HG02885 (cell line): ENCODE measurements at regions not wholly inside any gene's neighbourhood (a gene's known extent, or its start where the extent isn't known, plus 50 kb on each side); places are given as distances from the start of the nearest gene placed in this dataset.
"Not testable (repeated sequence)": the region's sequence is repeated elsewhere in the genome, so short reads cannot be mapped to it uniquely, and the experiment has no call there.

Source experiments
- ATAC-seq: cut with Tn5 transposase; IDR thresholded peaks from one replicate; pipeline ENCODE4 v1.9.1; 2021; ENCODE audit warnings: mild to moderate bottlenecking; ENCODE audit not compliant: unreplicated experiment, poor library complexity

- no peak for ATAC-seq
Measured at GRCh38 chr2:56763683-56764082, 579.9 kb downstream of the CCDC85A start.

- no peak for ATAC-seq
Measured at GRCh38 chr2:56768973-56769372, 585.2 kb downstream of the CCDC85A start.

GRCh38 chr2:56770490-56770889, 586.7 kb downstream of the CCDC85A start:
- no peak for ATAC-seq

- ATAC-seq, result no peak
Measured at GRCh38 chr2:56784046-56784445, 600.3 kb downstream of the CCDC85A start.

- ATAC-seq, result no peak
Measured at GRCh38 chr2:56801214-56801613, 617.4 kb downstream of the CCDC85A start.

GRCh38 chr2:56801770-56802169, 618.0 kb downstream of the CCDC85A start:
- no peak for ATAC-seq

- no peak for ATAC-seq
Measured at GRCh38 chr2:56803596-56803995, 619.8 kb downstream of the CCDC85A start.

- no peak for ATAC-seq
Measured at GRCh38 chr2:56806924-56807323, 623.1 kb downstream of the CCDC85A start.

GRCh38 chr2:56807861-56808260, 624.1 kb downstream of the CCDC85A start:
- no peak for ATAC-seq

- no peak for ATAC-seq
Measured at GRCh38 chr2:56811401-56811800, 627.6 kb downstream of the CCDC85A start.

GRCh38 chr2:56812432-56812831, 628.6 kb downstream of the CCDC85A start:
- ATAC-seq, result no peak

- no peak for ATAC-seq
Measured at GRCh38 chr2:56813490-56813889, 629.7 kb downstream of the CCDC85A start.

- ATAC-seq, result no peak
Measured at GRCh38 chr2:56816666-56817065, 632.9 kb downstream of the CCDC85A start.

GRCh38 chr2:56831780-56832179, 648.0 kb downstream of the CCDC85A start:
- no peak for ATAC-seq

- no peak for ATAC-seq
Measured at GRCh38 chr2:56834686-56835085, 650.9 kb downstream of the CCDC85A start.

GRCh38 chr2:56840009-56840408, 656.2 kb downstream of the CCDC85A start:
- not testable (repeated sequence) for ATAC-seq

- no peak for ATAC-seq
Measured at GRCh38 chr2:56860991-56861390, 677.2 kb downstream of the CCDC85A start.

GRCh38 chr2:56871644-56872043, 687.9 kb downstream of the CCDC85A start:
- ATAC-seq, result no peak

- ATAC-seq, result no peak
Measured at GRCh38 chr2:56874717-56875116, 690.9 kb downstream of the CCDC85A start.

GRCh38 chr2:56889738-56890137, 705.9 kb downstream of the CCDC85A start:
- no peak for ATAC-seq

- no peak for ATAC-seq
Measured at GRCh38 chr2:56892382-56892781, 708.6 kb downstream of the CCDC85A start.

- no peak for ATAC-seq
Measured at GRCh38 chr2:56898986-56899385, 715.2 kb downstream of the CCDC85A start.

GRCh38 chr2:56912490-56912889, 728.7 kb downstream of the CCDC85A start:
- no peak for ATAC-seq
